ENCODE measurements at regions not wholly inside any gene's neighbourhood (a gene's known extent, or its start where the extent isn't known, plus 50 kb on each side); places are given as distances from the start of the nearest gene placed in this dataset.
"Not testable (repeated sequence)": the region's sequence is repeated elsewhere in the genome, so short reads cannot be mapped to it uniquely, and the experiment has no call there.

DNA sequence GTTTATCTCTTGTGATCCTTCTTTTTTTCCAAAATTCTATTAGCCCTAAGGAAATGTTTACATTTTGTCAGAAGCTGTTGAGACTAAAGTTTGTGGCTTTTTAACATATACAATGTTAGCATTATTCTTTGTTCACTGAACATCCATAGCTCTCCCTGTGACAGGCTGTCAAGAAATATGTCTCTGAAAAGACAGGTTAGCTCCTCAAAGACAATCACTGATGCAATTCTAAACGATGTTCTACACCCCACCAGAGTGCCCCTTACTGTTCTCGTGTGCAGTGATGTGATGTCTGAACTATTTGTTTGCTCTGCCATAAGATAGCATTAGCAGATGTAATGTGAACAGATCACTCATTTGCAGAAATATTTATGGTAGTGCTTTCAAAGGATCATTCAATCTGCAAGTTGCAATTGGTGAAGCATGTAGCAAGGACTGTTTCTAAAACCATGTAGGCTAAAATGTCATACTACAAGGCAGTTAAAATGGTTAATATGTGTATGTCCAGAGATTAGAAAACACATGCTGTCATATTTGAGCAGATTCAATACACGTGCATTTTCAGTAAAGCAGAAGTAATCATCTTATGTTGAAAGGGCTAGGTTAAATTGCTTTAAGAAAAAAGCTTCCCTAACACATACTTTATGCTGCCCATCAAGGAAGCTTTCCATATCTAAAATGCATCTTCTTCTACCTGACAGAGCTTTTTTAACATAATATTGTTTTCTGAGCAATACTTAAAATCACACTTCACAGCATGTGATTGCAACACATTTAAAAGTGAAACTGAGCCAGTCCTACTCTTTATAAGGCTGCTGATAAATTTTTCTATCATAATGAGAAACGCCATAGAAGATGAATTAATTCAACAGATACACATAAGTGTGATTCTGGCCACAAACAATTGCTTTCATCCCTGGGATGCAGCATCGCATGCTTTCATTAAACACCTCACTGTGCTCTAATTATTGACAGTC lies 285.7 kb upstream of the UBE2E3 start:
- WGBS (ENCODE audit: insufficient coverage): 72% methylated on average over 3 of the region's 5 CpGs

GRCh38 chr2:180692322-180692721 lies 288.1 kb upstream of the UBE2E3 start:
- TF ChIP-seq, protein P1, sequence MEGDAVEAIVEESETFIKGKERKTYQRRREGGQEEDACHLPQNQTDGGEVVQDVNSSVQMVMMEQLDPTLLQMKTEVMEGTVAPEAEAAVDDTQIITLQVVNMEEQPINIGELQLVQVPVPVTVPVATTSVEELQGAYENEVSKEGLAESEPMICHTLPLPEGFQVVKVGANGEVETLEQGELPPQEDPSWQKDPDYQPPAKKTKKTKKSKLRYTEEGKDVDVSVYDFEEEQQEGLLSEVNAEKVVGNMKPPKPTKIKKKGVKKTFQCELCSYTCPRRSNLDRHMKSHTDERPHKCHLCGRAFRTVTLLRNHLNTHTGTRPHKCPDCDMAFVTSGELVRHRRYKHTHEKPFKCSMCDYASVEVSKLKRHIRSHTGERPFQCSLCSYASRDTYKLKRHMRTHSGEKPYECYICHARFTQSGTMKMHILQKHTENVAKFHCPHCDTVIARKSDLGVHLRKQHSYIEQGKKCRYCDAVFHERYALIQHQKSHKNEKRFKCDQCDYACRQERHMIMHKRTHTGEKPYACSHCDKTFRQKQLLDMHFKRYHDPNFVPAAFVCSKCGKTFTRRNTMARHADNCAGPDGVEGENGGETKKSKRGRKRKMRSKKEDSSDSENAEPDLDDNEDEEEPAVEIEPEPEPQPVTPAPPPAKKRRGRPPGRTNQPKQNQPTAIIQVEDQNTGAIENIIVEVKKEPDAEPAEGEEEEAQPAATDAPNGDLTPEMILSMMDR (IDR thresholded peaks at IDR 0.05): no peak
- no peaks in the 10 kb centered on the region for H3K27me3 ChIP-seq (ENCODE audit: control insufficient read depth, insufficient read depth, low read length)
- no peaks in the 10 kb centered on the region for H3K4me1 ChIP-seq (ENCODE audit: control insufficient read depth, insufficient read depth, low read length)
- intact Hi-C loops (cut with micrococcal nuclease): no loop called here
- Mint-ChIP-seq H3K27ac (no peak overlapping the region), H3K9me3 (no peaks in the 10 kb centered on the region), H3K4me1 (no peaks in the 10 kb centered on the region), H3K36me3 (no peaks in the 10 kb centered on the region), H3K27me3 (ENCODE audit: low read depth in 2 of 2) (no peaks in the 10 kb centered on the region), H3K4me3 (no peak overlapping the region)
- WGBS (ENCODE audit: insufficient coverage): 98% methylated on average over 6 of the region's 7 CpGs
- no peaks in the 10 kb centered on the region for H3K9me3 ChIP-seq (ENCODE audit: control insufficient read depth, insufficient read depth, low read length)
- ATAC-seq: no peak
- DNase-seq: no peak
- no peak overlapping the region for H3K27ac ChIP-seq (ENCODE audit: low read length)
- no peaks in the 10 kb centered on the region for H3K36me3 ChIP-seq (ENCODE audit: control insufficient read depth, insufficient read depth, low read length)
- H3K4me3 ChIP-seq (ENCODE audit: low read length): no peak overlapping the region

More for the DNA sequence above, 285.7 kb upstream of the UBE2E3 start:
- Histone ChIP-seq H3K4me1 (ENCODE audit: control insufficient read depth, insufficient read depth, low read length) (no peaks in the 10 kb centered on the region), H3K4me3 (ENCODE audit: low read length) (no peak overlapping the region), H3K9me3 (ENCODE audit: control insufficient read depth, insufficient read depth, low read length) (no peaks in the 10 kb centered on the region), H3K36me3 (ENCODE audit: control insufficient read depth, insufficient read depth, low read length) (no peaks in the 10 kb centered on the region), H3K27me3 (ENCODE audit: control insufficient read depth, insufficient read depth, low read length) (no peaks in the 10 kb centered on the region), H3K27ac (ENCODE audit: low read length) (no peak overlapping the region)
- Mint-ChIP-seq H3K27ac (no peak overlapping the region), H3K36me3 (no peaks in the 10 kb centered on the region), H3K4me3 (no peak overlapping the region), H3K27me3 (ENCODE audit: low read depth in 2 of 2) (no peaks in the 10 kb centered on the region), H3K4me1 (no peaks in the 10 kb centered on the region), H3K9me3 (no peaks in the 10 kb centered on the region)
- intact Hi-C loops (cut with micrococcal nuclease): no loop called here
- TF ChIP-seq, protein P1 (IDR thresholded peaks at IDR 0.05): no peak
- ATAC-seq (no peak), DNase-seq (no peak)

- H3K27me3 ChIP-seq (ENCODE audit: control insufficient read depth, insufficient read depth, low read length); H3K9me3 ChIP-seq (ENCODE audit: control insufficient read depth, insufficient read depth, low read length); H3K27ac Mint-ChIP-seq; H3K4me3 ChIP-seq (ENCODE audit: low read length); H3K27ac ChIP-seq (ENCODE audit: low read length); H3K36me3 ChIP-seq (ENCODE audit: control insufficient read depth, insufficient read depth, low read length); H3K27me3 Mint-ChIP-seq (ENCODE audit: low read depth in 2 of 2); H3K4me3 Mint-ChIP-seq; ATAC-seq; H3K4me1 Mint-ChIP-seq; H3K4me1 ChIP-seq (ENCODE audit: control insufficient read depth, insufficient read depth, low read length); H3K36me3 Mint-ChIP-seq; H3K9me3 Mint-ChIP-seq; intact Hi-C loops (cut with micrococcal nuclease); DNase-seq: not testable (repeated sequence)
- WGBS (ENCODE audit: insufficient coverage): 92% methylated on average over 15 of the region's 15 CpGs
These were observed 288.6 kb upstream of the UBE2E3 start for GRCh38 chr2:180691855-180692223.

GRCh38 chr2:180691186-180691854 lies 289.1 kb upstream of the UBE2E3 start:
- WGBS (ENCODE audit: insufficient coverage): 96% methylated on average over 44 of the region's 45 CpGs
- H3K4me1 ChIP-seq (ENCODE audit: control insufficient read depth, insufficient read depth, low read length); H3K4me3 Mint-ChIP-seq; H3K27ac ChIP-seq (ENCODE audit: low read length); intact Hi-C loops (cut with micrococcal nuclease); H3K9me3 ChIP-seq (ENCODE audit: control insufficient read depth, insufficient read depth, low read length); H3K27me3 Mint-ChIP-seq (ENCODE audit: low read depth in 2 of 2); DNase-seq; H3K4me1 Mint-ChIP-seq; H3K36me3 ChIP-seq (ENCODE audit: control insufficient read depth, insufficient read depth, low read length); H3K27me3 ChIP-seq (ENCODE audit: control insufficient read depth, insufficient read depth, low read length); ATAC-seq; H3K27ac Mint-ChIP-seq; H3K36me3 Mint-ChIP-seq; H3K4me3 ChIP-seq (ENCODE audit: low read length); H3K9me3 Mint-ChIP-seq: not testable (repeated sequence)

Data from natural killer cell (primary cell).